ENCODE measurements at regions not wholly inside any gene's neighbourhood (a gene's known extent, or its start where the extent isn't known, plus 50 kb on each side); places are given as distances from the start of the nearest gene placed in this dataset.
A peak's percentile ranks its signal among the peaks of the same experiment; 100 is the strongest.

DNA sequence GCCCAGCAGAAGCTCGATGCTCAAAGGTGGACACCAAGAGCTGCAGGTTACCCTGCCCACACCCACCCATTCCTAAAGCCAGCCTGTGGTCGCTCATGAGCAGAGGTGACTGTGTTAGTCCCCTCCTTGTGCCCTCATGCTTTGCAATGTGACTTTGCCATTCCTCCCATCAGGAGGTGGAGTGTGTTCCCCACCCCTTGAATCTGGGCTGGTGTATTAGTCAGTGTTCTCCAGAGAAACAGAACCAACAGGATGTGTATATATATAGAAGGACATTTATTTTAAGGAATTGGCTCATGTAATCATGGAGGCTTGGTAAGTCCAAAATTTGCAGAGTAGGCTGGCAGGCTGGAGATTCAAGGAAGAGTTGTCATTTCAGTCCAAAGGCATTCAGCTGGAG, 54.4 kb upstream of the RNF24 start:
- no peak for DNase-seq

DNA sequence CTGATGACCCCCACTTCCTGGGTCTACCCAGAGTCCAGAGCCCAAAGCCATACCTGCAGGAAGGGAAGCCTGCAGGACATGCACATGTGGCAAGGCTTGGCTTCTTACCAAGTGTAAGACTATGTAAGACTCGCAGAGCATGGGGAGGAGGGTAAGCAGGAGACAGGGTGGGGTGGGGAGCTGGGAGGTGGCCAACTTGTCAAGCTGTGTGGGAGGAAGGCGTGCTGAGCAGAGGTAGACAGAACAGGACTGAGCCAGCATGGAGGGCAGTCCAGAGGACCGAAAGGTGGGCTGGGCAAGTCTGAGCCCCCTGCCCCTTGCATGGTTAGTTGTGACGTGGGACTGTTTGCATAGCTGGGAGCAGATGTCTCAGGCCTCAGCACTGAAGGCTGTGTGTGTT, 53.4 kb upstream of the RNF24 start:
- DNase-seq: no peak

DNA sequence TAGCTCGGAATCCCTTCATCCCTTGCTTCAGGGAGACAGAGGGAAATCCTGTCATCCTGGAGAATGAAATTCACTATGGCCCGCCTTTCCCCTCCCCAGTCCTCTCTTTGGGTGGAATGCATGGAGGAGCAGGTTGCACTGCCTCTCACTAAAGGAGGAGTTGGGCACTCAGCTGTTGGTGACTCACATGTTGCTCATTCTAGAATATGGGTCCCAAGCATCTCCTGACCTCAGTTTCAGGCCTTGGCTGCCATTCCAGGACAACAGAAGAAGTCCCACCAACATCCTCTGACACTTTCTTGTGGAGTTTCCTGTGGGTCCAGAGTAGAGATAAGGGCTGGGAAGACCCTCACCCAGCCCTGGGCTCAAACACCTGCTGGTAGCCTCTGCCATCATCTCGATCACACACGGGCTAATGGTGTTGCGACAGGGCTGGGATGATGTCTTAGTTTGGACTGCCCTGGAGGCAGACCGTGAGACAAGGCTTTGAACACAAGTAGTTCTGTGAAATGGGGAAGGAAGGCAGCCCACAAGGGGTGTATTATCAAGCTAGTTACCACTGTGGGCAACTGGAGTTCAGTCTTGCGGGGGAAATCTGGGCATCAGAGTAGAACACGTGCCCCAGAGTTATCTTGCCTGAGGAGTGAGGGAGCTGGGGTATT, 52.4 kb upstream of the RNF24 start:
- peak; percentile 37 for DNase-seq

DNA sequence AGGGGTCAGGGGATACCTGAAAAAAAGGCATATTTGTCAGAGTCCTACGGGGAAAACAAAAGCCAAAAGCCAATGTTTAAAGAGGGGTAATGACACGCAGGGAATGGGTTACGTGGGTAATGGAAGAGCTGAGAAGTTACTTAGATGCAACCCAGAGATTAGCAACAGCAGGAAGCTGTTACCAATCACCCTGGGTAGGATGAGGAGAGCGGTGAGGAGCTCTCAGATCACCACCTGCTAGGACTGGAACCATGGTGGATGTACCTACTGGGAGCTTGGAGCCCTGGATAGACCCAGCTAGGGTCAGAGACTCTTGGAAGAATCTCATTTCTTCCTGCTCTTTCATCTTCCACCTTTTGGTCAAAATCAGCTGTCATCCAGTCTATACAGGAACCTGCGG, 51.2 kb upstream of the RNF24 start:
- no peak for DNase-seq

DNA sequence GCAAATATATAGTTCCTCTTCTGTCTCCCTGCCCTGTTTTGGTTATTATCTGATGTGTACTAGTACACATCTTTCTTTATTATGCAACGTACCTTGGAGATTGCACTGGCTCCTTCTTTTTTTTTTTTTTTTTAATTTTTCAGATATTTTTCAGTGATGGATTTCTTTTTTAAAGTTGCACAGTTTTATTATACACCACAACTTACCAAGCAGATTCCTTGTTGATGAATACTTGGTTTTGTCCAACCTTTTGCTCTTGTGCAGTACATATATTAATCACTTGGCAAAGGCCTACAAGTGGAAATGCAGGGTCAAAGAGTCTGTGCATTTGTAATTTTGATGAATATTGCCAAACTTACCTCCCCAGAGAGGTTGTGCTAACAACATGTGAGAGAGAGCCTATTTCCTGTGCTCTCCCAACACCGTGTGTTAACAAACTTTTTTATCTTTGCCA, 50.1 kb upstream of the RNF24 start:
- peak; percentile 62 for DNase-seq

Data from SIG-M5 (cell line).